Activated naive CD4-positive, alpha-beta T cell treated with anti-CD3 and anti-CD28 coated beads, Interleukin-2, amount 50 U/mL, for 24 hours (primary cell): ENCODE measurements at regions not wholly inside any gene's neighbourhood (a gene's known extent, or its start where the extent isn't known, plus 50 kb on each side); places are given as distances from the start of the nearest gene placed in this dataset.
"Not testable (repeated sequence)": the region's sequence is repeated elsewhere in the genome, so short reads cannot be mapped to it uniquely, and the experiment has no call there.

ENCODE experiments used
- H3K27ac Mint-ChIP-seq: one replicate; pipeline ENCODE4 v1.8.0; 2021; ENCODE audit warnings: mild to moderate bottlenecking, mixed read lengths
- H3K27me3 Mint-ChIP-seq: one replicate; pipeline ENCODE4 v1.8.0; 2021; ENCODE audit warnings: mixed read lengths
- H3K36me3 Mint-ChIP-seq: one replicate; pipeline ENCODE4 v1.8.0; 2021; ENCODE audit warnings: mixed read lengths
- H3K4me1 Mint-ChIP-seq: one replicate; pipeline ENCODE4 v1.8.0; 2021; ENCODE audit warnings: mixed read lengths
- H3K4me3 Mint-ChIP-seq: one replicate; pipeline ENCODE4 v1.8.0; 2021; ENCODE audit warnings: mild to moderate bottlenecking, mixed read lengths
- H3K9me3 Mint-ChIP-seq: one replicate; pipeline ENCODE4 v1.8.0; 2021; ENCODE audit warnings: mixed read lengths

DNA sequence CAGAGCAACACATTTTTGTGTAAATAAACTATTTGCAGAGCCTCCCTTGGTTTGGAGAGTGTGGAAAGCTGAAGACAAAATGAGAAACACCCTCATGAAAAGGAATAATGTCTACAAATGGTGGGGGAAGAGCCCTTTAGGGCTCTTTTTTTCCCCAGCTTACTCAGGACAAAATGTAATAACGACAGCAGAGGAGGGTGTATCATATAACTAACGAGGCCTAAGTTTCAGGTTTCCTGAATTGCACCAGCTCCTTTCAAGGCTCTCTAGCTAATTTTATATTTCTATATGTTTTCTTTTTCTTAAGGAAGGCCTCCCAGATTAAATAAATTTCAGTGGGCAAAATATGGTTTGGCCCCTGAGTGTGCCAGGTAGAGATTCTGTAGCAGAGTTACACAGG lies 116.3 kb downstream of the FEM1C start:
- no peaks in the 10 kb centered on the region for H3K4me1 Mint-ChIP-seq
- H3K4me3 Mint-ChIP-seq, result no peak overlapping the region
- H3K36me3 Mint-ChIP-seq, result no peaks in the 10 kb centered on the region
- H3K9me3 Mint-ChIP-seq, result no peaks in the 10 kb centered on the region
- no peak overlapping the region for H3K27ac Mint-ChIP-seq
- peaks cover 4% of the 10 kb centered on the region for H3K27me3 Mint-ChIP-seq

GRCh38 chr5:115424446-115424845 lies 120.1 kb downstream of the FEM1C start:
- Mint-ChIP-seq H3K27ac (no peak overlapping the region), H3K27me3 (peaks cover 4% of the 10 kb centered on the region), H3K4me1 (peaks cover 5% of the 10 kb centered on the region), H3K9me3 (no peaks in the 10 kb centered on the region), H3K4me3 (no peak overlapping the region), H3K36me3 (no peaks in the 10 kb centered on the region)

- H3K9me3 Mint-ChIP-seq, result no peaks in the 10 kb centered on the region
- H3K4me3 Mint-ChIP-seq, result no peak overlapping the region
- no peak overlapping the region for H3K27ac Mint-ChIP-seq
- peaks cover 5% of the 10 kb centered on the region for H3K4me1 Mint-ChIP-seq
- peaks cover 5% of the 10 kb centered on the region for H3K27me3 Mint-ChIP-seq
- H3K36me3 Mint-ChIP-seq, result no peaks in the 10 kb centered on the region
These were observed 120.5 kb downstream of the FEM1C start for GRCh38 chr5:115424030-115424429.

DNA sequence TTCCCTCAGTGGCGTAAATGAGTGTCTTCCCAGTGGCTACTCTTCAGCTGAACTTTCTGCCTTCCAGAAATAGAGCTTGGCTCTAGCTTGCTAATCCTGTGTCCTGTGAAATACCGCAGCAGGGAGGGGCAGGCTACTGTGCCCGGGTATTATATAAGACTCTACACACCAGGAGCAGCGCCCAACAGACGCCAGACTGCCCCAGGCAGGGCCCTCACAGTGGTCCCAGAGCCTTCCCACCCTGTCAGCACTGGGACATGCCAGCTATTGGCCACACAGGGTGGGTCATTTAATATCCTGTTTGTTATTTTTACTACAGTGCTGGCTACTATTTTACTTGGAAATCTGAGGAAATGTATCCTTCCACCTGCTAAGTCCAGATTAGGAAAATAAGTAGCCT lies 121.0 kb downstream of the FEM1C start:
- peaks cover 9% of the 10 kb centered on the region for H3K27me3 Mint-ChIP-seq

GRCh38 chr5:115423051-115423450 lies 121.5 kb downstream of the FEM1C start:
- Mint-ChIP-seq H3K36me3 (no peaks in the 10 kb centered on the region), H3K4me1 (peaks cover 5% of the 10 kb centered on the region), H3K27me3 (peaks cover 9% of the 10 kb centered on the region), H3K27ac (no peak overlapping the region), H3K4me3 (no peak overlapping the region), H3K9me3 (no peaks in the 10 kb centered on the region)

More for the DNA sequence above, 121.0 kb downstream of the FEM1C start:
- Mint-ChIP-seq H3K9me3 (no peaks in the 10 kb centered on the region), H3K27ac (no peak overlapping the region), H3K36me3 (no peaks in the 10 kb centered on the region), H3K4me3 (no peak overlapping the region), H3K4me1 (peaks cover 5% of the 10 kb centered on the region)

- H3K9me3 Mint-ChIP-seq, H3K4me3 Mint-ChIP-seq, H3K27me3 Mint-ChIP-seq, H3K36me3 Mint-ChIP-seq, H3K27ac Mint-ChIP-seq, H3K4me1 Mint-ChIP-seq: not testable (repeated sequence)
These were observed 123.8 kb downstream of the FEM1C start for GRCh38 chr5:115420812-115421211.

- Mint-ChIP-seq H3K4me3 (no peak overlapping the region), H3K36me3 (no peaks in the 10 kb centered on the region), H3K27ac (no peak overlapping the region), H3K27me3 (peaks cover 9% of the 10 kb centered on the region), H3K9me3 (no peaks in the 10 kb centered on the region), H3K4me1 (peaks cover 5% of the 10 kb centered on the region)
These were observed 123.6 kb upstream of the CCDC112 start for GRCh38 chr5:115419846-115420585.

DNA sequence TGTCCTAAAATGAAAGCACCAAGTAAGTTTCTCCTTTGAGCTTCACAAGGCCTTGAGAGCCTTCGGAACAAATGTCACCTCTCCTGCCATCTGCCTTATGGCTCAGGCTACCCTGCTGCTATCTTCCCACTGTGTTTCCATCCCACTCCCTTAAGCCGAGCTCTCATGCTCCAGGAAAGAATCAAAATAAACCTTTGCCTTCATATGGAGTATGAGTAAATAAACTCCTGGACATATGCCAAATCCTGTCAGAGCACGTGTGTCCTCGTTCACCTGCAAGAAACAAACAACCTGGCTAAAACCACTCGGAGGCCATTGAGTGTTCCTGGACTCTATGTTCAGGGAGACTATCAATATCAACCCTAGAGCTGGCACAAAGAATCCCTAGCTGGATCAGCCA lies 122.3 kb upstream of the CCDC112 start:
- no peak overlapping the region for H3K4me3 Mint-ChIP-seq
- H3K27ac Mint-ChIP-seq, result no peak overlapping the region
- no peaks in the 10 kb centered on the region for H3K36me3 Mint-ChIP-seq
- peaks cover 5% of the 10 kb centered on the region for H3K4me1 Mint-ChIP-seq
- H3K9me3 Mint-ChIP-seq, result no peaks in the 10 kb centered on the region
- peaks cover 5% of the 10 kb centered on the region for H3K27me3 Mint-ChIP-seq

- Mint-ChIP-seq H3K27ac (no peak overlapping the region), H3K4me1 (peaks cover 5% of the 10 kb centered on the region), H3K9me3 (no peaks in the 10 kb centered on the region), H3K27me3 (peaks cover 5% of the 10 kb centered on the region), H3K4me3 (no peak overlapping the region), H3K36me3 (no peaks in the 10 kb centered on the region)
These were observed 120.6 kb upstream of the CCDC112 start for GRCh38 chr5:115417076-115417475.

GRCh38 chr5:115415143-115415491 lies 118.7 kb upstream of the CCDC112 start:
- Mint-ChIP-seq H3K4me3 (no peak overlapping the region), H3K27me3 (peaks cover 5% of the 10 kb centered on the region), H3K27ac (no peak overlapping the region), H3K4me1 (peaks cover under 1% of the 10 kb centered on the region), H3K9me3 (no peaks in the 10 kb centered on the region), H3K36me3 (no peaks in the 10 kb centered on the region)

DNA sequence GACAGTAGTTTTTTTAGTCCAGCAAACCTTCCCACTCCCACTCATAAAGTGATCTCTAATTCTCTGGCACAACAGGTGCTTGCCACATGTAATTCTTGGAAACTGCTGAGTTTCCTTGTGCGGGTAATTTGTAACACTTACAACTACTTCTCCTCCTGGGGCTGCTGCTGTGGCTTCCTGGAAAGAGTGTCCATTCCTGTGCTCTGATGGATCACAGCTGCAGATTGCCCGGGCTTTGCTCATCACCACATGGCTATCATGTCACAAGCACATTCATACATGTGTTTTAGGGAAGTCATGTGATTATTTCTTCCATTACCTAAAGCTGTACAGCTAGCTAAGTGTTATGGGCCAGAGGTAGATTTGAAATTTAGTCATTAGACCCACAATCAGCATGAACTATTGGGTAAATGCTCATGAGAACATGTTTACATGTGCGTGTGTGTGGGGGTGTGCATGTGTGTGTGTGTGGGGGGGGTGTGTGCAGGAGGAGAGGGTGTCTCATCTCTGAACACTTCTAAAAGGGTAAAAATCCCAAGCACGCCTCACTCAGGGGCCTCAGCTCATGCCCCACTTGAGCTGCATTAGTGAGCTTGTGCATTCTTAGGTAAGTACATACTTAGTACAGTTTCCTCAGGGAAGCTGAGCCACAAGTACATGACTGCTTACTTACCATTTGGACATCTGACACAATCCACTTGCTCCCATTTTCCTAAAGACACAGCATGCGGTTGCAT lies 118.1 kb upstream of the CCDC112 start:
- Mint-ChIP-seq H3K9me3 (no peaks in the 10 kb centered on the region), H3K4me3 (no peak overlapping the region), H3K36me3 (no peaks in the 10 kb centered on the region), H3K4me1 (no peaks in the 10 kb centered on the region), H3K27me3 (peaks cover 6% of the 10 kb centered on the region), H3K27ac (no peak overlapping the region)

DNA sequence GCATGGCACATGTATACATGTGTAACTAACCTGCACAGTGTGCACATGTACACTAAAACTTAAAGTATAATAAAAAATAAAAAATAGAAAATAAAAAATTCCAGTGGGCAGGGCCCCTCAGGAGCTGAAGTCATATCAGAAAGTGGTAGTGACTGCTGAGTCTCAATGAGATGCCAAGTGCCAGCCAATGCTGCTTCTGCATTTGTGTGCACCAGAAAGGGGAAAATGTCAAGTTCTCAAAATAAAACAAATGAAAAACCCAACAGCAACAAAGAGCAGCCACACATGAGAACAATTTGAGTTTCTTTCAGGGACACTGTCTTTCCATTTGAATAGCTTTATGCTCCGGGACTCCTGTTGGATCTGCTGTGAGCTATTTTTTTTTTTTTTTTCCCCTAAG lies 117.2 kb upstream of the CCDC112 start:
- no peaks in the 10 kb centered on the region for H3K36me3 Mint-ChIP-seq
- no peaks in the 10 kb centered on the region for H3K4me1 Mint-ChIP-seq
- H3K4me3 Mint-ChIP-seq, result no peak overlapping the region
- peaks cover 6% of the 10 kb centered on the region for H3K27me3 Mint-ChIP-seq
- H3K27ac Mint-ChIP-seq, result no peak overlapping the region
- no peaks in the 10 kb centered on the region for H3K9me3 Mint-ChIP-seq

- H3K4me1 Mint-ChIP-seq, result no peaks in the 10 kb centered on the region
- H3K27me3 Mint-ChIP-seq, result peaks cover 23% of the 10 kb centered on the region
- H3K4me3 Mint-ChIP-seq, result no peak overlapping the region
- H3K27ac Mint-ChIP-seq, result no peak overlapping the region
- H3K9me3 Mint-ChIP-seq, result no peaks in the 10 kb centered on the region
- no peaks in the 10 kb centered on the region for H3K36me3 Mint-ChIP-seq
These were observed 112.6 kb upstream of the CCDC112 start for GRCh38 chr5:115409094-115409493.

DNA sequence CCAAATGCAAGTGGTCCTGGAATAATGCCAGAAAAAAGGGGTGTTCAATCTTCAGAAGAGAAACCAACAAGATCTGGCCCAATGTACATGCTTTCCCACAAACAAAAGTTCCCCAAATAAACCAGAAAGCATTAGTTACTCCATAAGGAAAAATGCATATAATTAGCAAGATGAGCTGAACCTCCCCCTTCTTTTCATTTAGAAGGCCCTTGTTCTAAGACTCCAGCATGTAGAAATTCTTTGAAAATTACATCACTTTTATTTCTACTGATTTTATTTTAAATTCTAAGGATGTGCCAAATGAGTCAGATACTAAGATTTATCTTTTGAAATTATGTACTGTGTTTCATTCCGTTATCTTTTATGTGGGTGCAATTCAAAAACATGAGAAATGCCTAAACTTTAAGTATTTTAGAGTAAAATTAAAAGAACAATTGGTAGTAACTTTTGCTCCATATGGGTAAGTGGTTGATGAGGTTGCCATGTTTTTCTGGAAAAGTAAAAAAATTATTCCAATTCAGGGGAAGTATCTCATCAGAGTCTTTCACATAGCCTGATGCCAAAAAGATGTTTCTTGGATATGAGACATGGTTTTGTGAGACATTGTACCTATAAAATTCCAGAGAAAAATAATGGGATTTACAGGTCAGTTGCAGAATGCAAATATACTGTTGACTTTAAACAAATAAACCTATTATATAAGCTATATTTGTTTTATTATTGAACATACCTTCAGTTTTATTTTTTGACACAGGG lies 106.5 kb upstream of the CCDC112 start:
- H3K9me3 Mint-ChIP-seq, result no peaks in the 10 kb centered on the region
- H3K4me3 Mint-ChIP-seq, result no peak overlapping the region
- H3K4me1 Mint-ChIP-seq, result no peaks in the 10 kb centered on the region
- no peak overlapping the region for H3K27ac Mint-ChIP-seq
- H3K27me3 Mint-ChIP-seq, result peaks cover 17% of the 10 kb centered on the region
- no peaks in the 10 kb centered on the region for H3K36me3 Mint-ChIP-seq

DNA sequence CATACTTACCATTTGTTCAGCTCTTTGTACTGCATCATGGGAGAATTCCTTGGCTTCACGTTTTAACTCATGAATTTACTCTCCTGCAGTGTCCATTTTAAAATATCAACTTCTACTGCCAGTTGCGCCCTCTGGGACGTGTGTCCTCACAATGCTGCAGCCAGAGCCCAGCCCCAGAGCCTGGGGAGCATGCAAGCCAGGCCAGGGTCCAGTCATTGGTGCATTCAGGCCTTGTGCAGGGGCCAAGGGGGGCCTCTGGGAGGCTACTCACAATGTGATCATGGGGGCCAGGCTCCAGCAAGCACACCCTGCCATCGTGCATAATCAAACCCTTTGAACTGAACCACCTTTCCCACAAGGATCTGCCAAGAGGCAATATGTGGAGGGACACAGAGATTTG lies 105.6 kb upstream of the CCDC112 start:
- H3K9me3 Mint-ChIP-seq, result no peaks in the 10 kb centered on the region
- H3K4me3 Mint-ChIP-seq, result no peak overlapping the region
- no peak overlapping the region for H3K27ac Mint-ChIP-seq
- no peaks in the 10 kb centered on the region for H3K4me1 Mint-ChIP-seq
- peaks cover 13% of the 10 kb centered on the region for H3K27me3 Mint-ChIP-seq
- no peaks in the 10 kb centered on the region for H3K36me3 Mint-ChIP-seq

GRCh38 chr5:115398719-115399118 lies 102.3 kb upstream of the CCDC112 start:
- H3K36me3 Mint-ChIP-seq, result no peaks in the 10 kb centered on the region
- no peaks in the 10 kb centered on the region for H3K9me3 Mint-ChIP-seq

More at GRCh38 chr5:115398719-115399118, 102.3 kb upstream of the CCDC112 start:
- no peak overlapping the region for H3K27ac Mint-ChIP-seq
- H3K27me3 Mint-ChIP-seq, result peaks cover 3% of the 10 kb centered on the region
- no peak overlapping the region for H3K4me3 Mint-ChIP-seq
- H3K4me1 Mint-ChIP-seq, result no peaks in the 10 kb centered on the region
